ENCODE measurements at regions not wholly inside any gene's neighbourhood (a gene's known extent, or its start where the extent isn't known, plus 50 kb on each side); places are given as distances from the start of the nearest gene placed in this dataset.
"Not testable (repeated sequence)": the region's sequence is repeated elsewhere in the genome, so short reads cannot be mapped to it uniquely, and the experiment has no call there.

DNA sequence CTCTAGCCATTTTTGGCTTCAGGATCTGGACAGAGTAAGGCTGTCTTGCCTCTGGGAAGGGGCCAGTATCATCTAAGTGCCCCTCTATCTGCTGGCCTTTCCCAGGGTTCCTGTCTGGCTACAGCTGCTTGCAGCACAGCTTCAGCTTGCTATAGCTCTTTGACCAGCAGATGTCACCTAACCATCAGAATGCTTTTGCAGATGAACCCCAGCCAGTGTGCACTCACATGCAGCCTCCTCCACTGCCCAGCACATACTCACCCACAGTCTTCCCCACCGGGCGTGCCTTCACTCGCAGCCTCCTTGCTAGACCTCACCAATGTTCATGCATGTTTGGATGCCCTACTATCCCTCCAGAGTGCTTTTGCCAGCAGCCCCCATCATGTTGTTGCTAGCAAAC lies 769.0 kb downstream of the BRINP3 start:
- no peak for TF ChIP-seq ZFX (IDR thresholded peaks at IDR 0.05; ENCODE audit: borderline replicate concordance)
- TF ChIP-seq, protein P1, sequence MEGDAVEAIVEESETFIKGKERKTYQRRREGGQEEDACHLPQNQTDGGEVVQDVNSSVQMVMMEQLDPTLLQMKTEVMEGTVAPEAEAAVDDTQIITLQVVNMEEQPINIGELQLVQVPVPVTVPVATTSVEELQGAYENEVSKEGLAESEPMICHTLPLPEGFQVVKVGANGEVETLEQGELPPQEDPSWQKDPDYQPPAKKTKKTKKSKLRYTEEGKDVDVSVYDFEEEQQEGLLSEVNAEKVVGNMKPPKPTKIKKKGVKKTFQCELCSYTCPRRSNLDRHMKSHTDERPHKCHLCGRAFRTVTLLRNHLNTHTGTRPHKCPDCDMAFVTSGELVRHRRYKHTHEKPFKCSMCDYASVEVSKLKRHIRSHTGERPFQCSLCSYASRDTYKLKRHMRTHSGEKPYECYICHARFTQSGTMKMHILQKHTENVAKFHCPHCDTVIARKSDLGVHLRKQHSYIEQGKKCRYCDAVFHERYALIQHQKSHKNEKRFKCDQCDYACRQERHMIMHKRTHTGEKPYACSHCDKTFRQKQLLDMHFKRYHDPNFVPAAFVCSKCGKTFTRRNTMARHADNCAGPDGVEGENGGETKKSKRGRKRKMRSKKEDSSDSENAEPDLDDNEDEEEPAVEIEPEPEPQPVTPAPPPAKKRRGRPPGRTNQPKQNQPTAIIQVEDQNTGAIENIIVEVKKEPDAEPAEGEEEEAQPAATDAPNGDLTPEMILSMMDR (IDR thresholded peaks at IDR 0.05) = peak; percentile 28
- H3K27ac ChIP-seq = no peak overlapping the region

DNA sequence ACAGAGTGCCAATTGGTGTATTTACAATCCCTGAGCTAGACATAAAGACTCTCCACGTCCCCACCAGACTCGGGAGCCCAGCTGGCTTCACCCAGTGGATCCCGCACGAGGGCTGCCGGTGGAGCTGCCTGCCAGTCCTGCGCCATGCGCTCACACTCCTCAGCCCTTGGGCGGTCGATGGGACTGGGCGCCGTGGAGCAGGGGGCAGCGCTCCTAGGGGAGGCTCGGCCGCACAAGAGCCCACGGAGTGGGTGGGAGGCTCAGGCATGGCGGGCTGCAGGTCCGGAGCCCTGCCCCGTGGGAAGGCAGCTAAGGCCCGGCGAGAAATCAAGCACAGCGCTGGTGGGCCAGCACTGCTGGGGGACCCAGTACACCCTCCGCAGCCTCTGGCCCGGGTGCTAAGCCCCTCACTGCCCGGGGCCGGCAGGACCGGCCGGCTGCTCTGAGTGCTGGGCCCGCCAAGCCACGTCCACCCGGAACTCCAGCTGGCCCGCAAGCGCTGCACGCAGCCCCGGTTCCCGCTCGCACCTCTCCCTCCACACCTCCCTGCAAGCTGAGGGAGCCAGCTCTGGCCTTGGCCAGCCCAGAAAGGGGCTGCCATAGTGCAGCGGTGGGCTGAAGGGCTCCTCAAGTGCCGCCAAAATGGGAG lies 759.4 kb downstream of the BRINP3 start:
- not testable (repeated sequence) for H3K27ac ChIP-seq

DNA sequence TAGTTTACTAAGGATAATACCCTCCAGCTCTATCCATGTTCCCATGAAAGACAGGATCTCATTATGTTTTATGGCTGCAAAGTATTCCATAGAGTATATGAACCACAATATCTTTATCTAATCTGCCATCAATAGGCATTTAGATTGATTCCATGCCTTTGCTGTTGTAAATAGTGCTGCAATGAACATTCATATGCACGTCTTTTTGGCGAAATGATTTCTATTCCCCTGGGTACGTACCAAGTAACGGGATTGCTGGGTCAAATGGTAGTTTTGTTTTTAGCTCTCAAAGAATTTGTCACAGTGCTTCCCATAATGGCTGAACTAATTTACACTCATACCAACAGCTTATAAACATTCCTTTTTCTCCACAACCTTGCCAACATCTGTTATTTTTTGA lies 750.9 kb downstream of the BRINP3 start:
- TF ChIP-seq, protein P1 (IDR thresholded peaks at IDR 0.05) = no peak
- TF ChIP-seq ZFX (IDR thresholded peaks at IDR 0.05; ENCODE audit: borderline replicate concordance) = no peak
- H3K27ac ChIP-seq = no peak overlapping the region

DNA sequence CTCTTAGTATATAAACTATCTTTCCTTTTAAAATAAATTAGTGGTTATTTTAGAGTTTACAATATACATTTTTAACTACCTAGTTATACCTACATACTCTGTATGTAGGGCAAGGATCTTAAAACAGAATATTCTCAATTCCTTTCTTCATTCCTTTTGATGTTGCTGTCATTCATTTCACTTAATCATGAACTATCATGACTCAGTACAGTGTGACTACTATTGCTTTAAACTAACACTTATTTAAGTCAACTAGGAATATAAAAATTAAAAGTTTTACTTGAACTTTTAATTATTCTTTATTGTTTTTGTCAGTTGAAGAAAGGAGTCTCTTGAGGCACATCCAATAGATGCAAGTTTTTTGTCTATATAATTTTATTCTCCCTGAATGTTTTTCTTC lies 726.4 kb downstream of the BRINP3 start:
- TF ChIP-seq, protein P1 (IDR thresholded peaks at IDR 0.05) = no peak
- no peak for TF ChIP-seq ZFX (IDR thresholded peaks at IDR 0.05; ENCODE audit: borderline replicate concordance)

DNA sequence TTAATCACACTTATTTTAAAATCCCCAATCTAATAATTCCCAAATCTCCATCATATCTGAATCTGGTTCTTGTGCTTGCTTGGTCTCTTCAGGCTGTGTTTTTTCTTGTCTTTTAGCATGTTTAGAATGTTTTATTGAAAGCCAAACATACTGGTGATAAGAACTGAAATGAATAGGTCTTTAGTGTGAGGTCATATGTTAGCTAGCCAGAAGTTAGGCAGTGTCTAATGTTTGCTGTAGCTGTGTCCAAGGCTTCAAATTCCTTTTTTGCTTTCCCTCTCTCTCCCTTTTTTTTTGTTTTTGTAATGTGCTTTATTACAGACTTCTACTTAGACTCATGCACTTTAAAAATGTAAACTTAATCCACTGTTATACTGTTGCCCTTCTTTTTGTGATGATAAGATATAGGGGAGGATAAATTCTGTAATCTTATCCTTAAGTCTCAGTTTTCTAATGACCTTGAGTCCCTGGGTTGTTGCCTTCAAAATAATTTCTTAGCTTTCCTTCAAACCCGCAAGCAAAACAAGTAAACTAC lies 725.1 kb downstream of the BRINP3 start:
- TF ChIP-seq ZFX (IDR thresholded peaks at IDR 0.05; ENCODE audit: borderline replicate concordance) = no peak
- TF ChIP-seq, protein P1 (IDR thresholded peaks at IDR 0.05) = no peak
- H3K27ac ChIP-seq = no peak overlapping the region

More for the DNA sequence above, 726.4 kb downstream of the BRINP3 start:
- no peak overlapping the region for H3K27ac ChIP-seq

DNA sequence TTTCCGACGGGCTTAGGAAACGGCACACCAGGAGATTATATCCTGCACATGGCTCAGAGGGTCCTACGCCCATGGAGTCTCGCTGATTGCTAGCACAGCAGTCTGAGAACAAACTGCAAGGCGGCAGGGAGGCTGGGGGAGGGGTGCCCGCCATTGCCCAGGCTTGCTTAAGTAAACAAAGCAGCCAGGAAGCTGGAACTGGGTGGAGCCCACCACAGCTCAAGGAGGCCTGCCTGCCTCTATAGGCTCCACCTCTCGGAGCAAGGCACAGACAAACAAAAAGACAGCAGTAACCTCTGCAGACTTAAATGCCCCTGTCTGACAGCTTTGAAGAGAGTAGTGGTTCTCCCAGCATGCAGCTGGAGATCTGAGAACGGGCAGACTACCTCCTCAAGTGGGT lies 722.6 kb downstream of the BRINP3 start:
- H3K27ac ChIP-seq = not testable (repeated sequence)

DNA sequence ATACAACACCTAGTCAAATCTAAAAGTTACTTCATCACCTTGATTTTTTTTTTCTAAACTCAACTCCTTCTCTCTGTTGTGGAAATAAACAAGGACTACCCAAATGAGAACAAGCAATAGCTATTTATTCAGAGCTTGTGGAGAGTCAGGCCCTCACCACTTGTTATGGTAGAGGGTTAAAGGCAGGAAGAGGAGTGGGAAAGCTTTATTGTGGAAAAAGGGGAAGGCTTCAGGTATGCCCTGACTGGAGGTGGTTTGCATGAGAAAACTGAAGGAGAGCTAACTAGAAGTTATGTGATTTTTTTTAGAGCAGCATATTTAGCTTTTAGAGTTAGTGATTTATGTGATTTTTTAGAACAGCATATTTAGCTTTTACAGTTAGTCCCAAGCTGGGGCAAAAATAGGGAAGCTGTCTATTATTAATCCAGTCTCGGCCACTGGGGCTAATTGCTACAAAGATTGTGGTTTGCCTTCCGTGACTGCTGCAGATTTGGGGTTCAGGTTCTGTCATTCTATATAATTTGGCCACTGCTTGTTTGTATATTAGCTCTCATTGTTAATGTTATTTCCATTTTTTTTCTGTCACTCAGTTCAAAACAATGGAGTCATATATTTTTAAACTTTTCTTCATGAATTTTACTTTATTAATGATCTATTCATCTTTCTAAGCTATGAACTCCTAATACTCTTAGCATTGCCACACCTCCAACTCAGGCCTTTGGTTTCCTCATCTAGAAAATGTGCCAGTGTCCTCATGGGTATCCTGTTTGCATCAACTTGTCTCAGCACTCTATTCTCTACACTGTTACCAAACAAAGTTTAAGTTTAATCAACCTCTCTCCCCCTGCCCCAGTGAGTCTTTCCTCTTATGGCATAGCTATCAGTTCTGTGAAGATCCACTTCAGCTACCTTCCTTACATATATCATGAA lies 713.0 kb downstream of the BRINP3 start:
- TF ChIP-seq ZFX (IDR thresholded peaks at IDR 0.05; ENCODE audit: borderline replicate concordance) = no peak
- TF ChIP-seq, protein P1 (IDR thresholded peaks at IDR 0.05) = no peak
- H3K27ac ChIP-seq = no peak overlapping the region

DNA sequence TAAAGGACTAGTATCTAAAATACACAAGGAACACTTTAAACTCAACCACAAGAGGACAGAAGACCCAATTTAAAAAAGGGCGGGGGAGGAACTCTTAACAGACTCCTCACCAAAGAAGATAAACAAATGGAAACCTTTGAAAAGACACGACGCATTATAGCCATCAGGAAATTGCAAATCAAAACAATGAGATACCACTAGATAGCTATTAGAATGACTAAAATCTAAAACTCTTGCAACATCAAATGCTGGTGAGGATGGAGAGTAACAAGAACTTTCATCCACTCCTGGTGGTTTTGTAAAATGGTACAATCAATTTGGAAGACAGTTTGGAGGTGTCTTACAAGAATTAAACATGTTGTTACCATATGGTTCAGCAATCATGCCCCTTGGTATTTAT lies 708.2 kb downstream of the BRINP3 start:
- TF ChIP-seq ZFX (IDR thresholded peaks at IDR 0.05; ENCODE audit: borderline replicate concordance) = no peak
- TF ChIP-seq, protein P1 (IDR thresholded peaks at IDR 0.05) = no peak
- H3K27ac ChIP-seq = no peak overlapping the region

Data from 22Rv1 (cell line).